PC-9 (cell line): ENCODE measurements at regions not wholly inside any gene's neighbourhood (a gene's known extent, or its start where the extent isn't known, plus 50 kb on each side); places are given as distances from the start of the nearest gene placed in this dataset.

ENCODE experiments used
- BruUV-seq: library from RNA; stranded (reverse); fragments of 400-500 nt; replicated peaks from 2 replicates; lab custom pipeline; 2021; lab: Mats Ljungman, UMichigan
- CTCF ChIA-PET: fragments of 300-600 bp; sonication (Branson Sonifier 250); formaldehyde crosslinking; loops from one replicate; lab custom pipeline; 2022; ENCODE audit warnings: antibody characterized with exemption; lab: Charles Lee
- POLR2A ChIA-PET: fragments of 300-600 bp; sonication (Branson Sonifier 250); formaldehyde crosslinking; loops from one replicate; lab custom pipeline; 2022; ENCODE audit warnings: antibody characterized with exemption; ENCODE audit not compliant: unreplicated experiment; lab: Charles Lee
- DNase-seq, 2 experiments: peaks; one replicate each; pipeline versions ENCODE4 v3.0.0 to v3.0.0-alpha.2; 2015 to 2022; ENCODE audit warnings: mixed read lengths in 1 of 2
- H2AFZ ChIP-seq: fragments of 200-600 bp; sonication (generic); 2 replicates; pipeline ENCODE4 v1.8.1; 2017; ENCODE audit warnings: antibody characterized with exemption
- H3F3A ChIP-seq: fragments of 200-600 bp; sonication (generic); 2 replicates; pipeline ENCODE4 v1.8.1; 2017; ENCODE audit warnings: antibody characterized with exemption, mild to moderate bottlenecking, low read depth; ENCODE audit not compliant: insufficient read depth
- H3K27ac ChIP-seq: fragments of 200-600 bp; sonication (generic); 2 replicates; pipeline ENCODE4 v1.6.1; 2016; ENCODE audit warnings: mixed run types
- H3K27me3 ChIP-seq: fragments of 200-600 bp; sonication (generic); 2 replicates; pipeline ENCODE4 v1.6.1; 2016; ENCODE audit warnings: low read depth, mixed run types; ENCODE audit not compliant: insufficient read depth
- H3K36me3 ChIP-seq: fragments of 200-600 bp; sonication (generic); 2 replicates; pipeline ENCODE4 v1.6.1; 2016; ENCODE audit warnings: low read depth, mixed run types
- H3K4me1 ChIP-seq: fragments of 200-600 bp; sonication (generic); replicated peaks from 2 replicates; pipeline ENCODE4 v1.6.1; 2016; ENCODE audit warnings: mixed run types; ENCODE audit not compliant: insufficient read depth
- H3K4me2 ChIP-seq: fragments of 200-600 bp; sonication (generic); 2 replicates; pipeline ENCODE4 v1.6.1; 2017; ENCODE audit warnings: mixed run types
- H3K4me3 ChIP-seq: fragments of 200-600 bp; sonication (generic); 2 replicates; pipeline ENCODE4 v1.6.1; 2016; ENCODE audit warnings: mixed run types
- H3K79me2 ChIP-seq: fragments of 200-600 bp; sonication (generic); 2 replicates; pipeline ENCODE4 v1.6.1; 2017; ENCODE audit warnings: low read depth, mixed run types
- H3K9me2 ChIP-seq: fragments of 200-600 bp; sonication (generic); 2 replicates; pipeline ENCODE4 v1.8.1; 2017; ENCODE audit warnings: mild to moderate bottlenecking; ENCODE audit not compliant: insufficient read depth
- H3K9me3 ChIP-seq: fragments of 200-600 bp; sonication (generic); 2 replicates; pipeline ENCODE4 v1.8.1; 2016; ENCODE audit warnings: low read depth; ENCODE audit not compliant: insufficient read depth
- H4K20me1 ChIP-seq: fragments of 200-600 bp; sonication (generic); 2 replicates; pipeline ENCODE4 v1.8.1; 2017; ENCODE audit not compliant: insufficient read depth
- CTCF ChIP-seq: fragments of 200-600 bp; sonication (generic); conservative IDR thresholded peaks from 2 replicates; pipeline ENCODE4 v1.6.1; 2017; ENCODE audit warnings: mixed run types, antibody characterized with exemption, mild to moderate bottlenecking, moderate library complexity
- EZH2 ChIP-seq: fragments of 200-600 bp; sonication (generic); IDR thresholded peaks from 2 replicates; pipeline ENCODE4 v1.8.0; 2017; ENCODE audit warnings: antibody characterized with exemption, low read depth
- intact Hi-C: fragments of 100-400 bp; cut with micrococcal nuclease; formaldehyde crosslinking; loops from one replicate; pipeline ENCODE4 v1.10.0; 2022; ENCODE audit not compliant: unreplicated experiment

GRCh38 chr11:81036168-81036870, 1595.5 kb upstream of the TENM4 start:
- H3K79me2 ChIP-seq: no peaks in the 10 kb centered on the region
- no peak for TF ChIP-seq CTCF
- no peak for TF ChIP-seq EZH2

GRCh38 chr11:81033779-81034540, 1593.1 kb upstream of the TENM4 start:
- H3K4me3 ChIP-seq: no peak overlapping the region
- H4K20me1 ChIP-seq: no peaks in the 10 kb centered on the region
- no peak overlapping the region for H2AFZ ChIP-seq
- H3K79me2 ChIP-seq: no peaks in the 10 kb centered on the region
- no peaks in the 10 kb centered on the region for H3K36me3 ChIP-seq
- H3K27me3 ChIP-seq: no peaks in the 10 kb centered on the region
- intact Hi-C loops: no loop called here
- no peaks in the 10 kb centered on the region for H3K9me2 ChIP-seq
- no peaks in the 10 kb centered on the region for H3K4me1 ChIP-seq
- no peaks in the 10 kb centered on the region for H3F3A ChIP-seq
- BruUV-seq: no TSS peak
- no peak for DNase-seq
- TF ChIP-seq CTCF: no peak
- TF ChIP-seq EZH2: no peak
- H3K27ac ChIP-seq: no peak overlapping the region
- no peak overlapping the region for H3K4me2 ChIP-seq
- ChIA-PET POLR2A (no interaction called here), CTCF (no interaction called here)
- H3K9me3 ChIP-seq: no peaks in the 10 kb centered on the region; the same call in 1 of the 2 replicates

More at GRCh38 chr11:81036168-81036870, 1595.5 kb upstream of the TENM4 start:
- H3K4me2 ChIP-seq: no peak overlapping the region
- H3K27me3 ChIP-seq: no peaks in the 10 kb centered on the region
- no peaks in the 10 kb centered on the region for H3K9me2 ChIP-seq
- intact Hi-C loops: no loop called here
- no peaks in the 10 kb centered on the region for H3K4me1 ChIP-seq
- H3K36me3 ChIP-seq: no peaks in the 10 kb centered on the region
- DNase-seq: no peak
- no TSS peak for BruUV-seq
- H4K20me1 ChIP-seq: no peaks in the 10 kb centered on the region
- POLR2A ChIA-PET: no interaction called here
- no peaks in the 10 kb centered on the region; the same call in 1 of the 2 replicates for H3K9me3 ChIP-seq
- no peaks in the 10 kb centered on the region for H3F3A ChIP-seq
- CTCF ChIA-PET: no interaction called here
- H3K27ac ChIP-seq: no peak overlapping the region
- no peak overlapping the region for H2AFZ ChIP-seq
- H3K4me3 ChIP-seq: no peak overlapping the region

- Histone ChIP-seq H2AFZ (no peak overlapping the region), H3K4me2 (no peak overlapping the region), H4K20me1 (no peaks in the 10 kb centered on the region), H3K4me1 (no peaks in the 10 kb centered on the region), H3F3A (no peaks in the 10 kb centered on the region), H3K4me3 (no peak overlapping the region), H3K36me3 (no peaks in the 10 kb centered on the region), H3K9me3 (no peaks in the 10 kb centered on the region; the same call in 1 of the 2 replicates), H3K79me2 (no peaks in the 10 kb centered on the region), H3K9me2 (no peaks in the 10 kb centered on the region), H3K27ac (no peak overlapping the region), H3K27me3 (no peaks in the 10 kb centered on the region)
- no peak for DNase-seq
- POLR2A ChIA-PET: no interaction called here
- no TSS peak for BruUV-seq
- intact Hi-C loops: no loop called here
- TF ChIP-seq CTCF (no peak), EZH2 (no peak)
- CTCF ChIA-PET: interaction anchor here (0.6 kb wide), 1 partner anchor 464 kb away, joined by 10 read pairs; no protein-coding TSS in a partner anchor
Observed at GRCh38 chr11:81032906-81033305, 1592.1 kb upstream of the TENM4 start.
